ENCODE measurements at regions not wholly inside any gene's neighbourhood (a gene's known extent, or its start where the extent isn't known, plus 50 kb on each side); places are given as distances from the start of the nearest gene placed in this dataset.

GRCh38 chr1:98260839-98261238 lies 340.0 kb upstream of the DPYD start:
- H3K27me3 ChIP-seq: no peaks in the 10 kb centered on the region
- TF ChIP-seq, protein P1, sequence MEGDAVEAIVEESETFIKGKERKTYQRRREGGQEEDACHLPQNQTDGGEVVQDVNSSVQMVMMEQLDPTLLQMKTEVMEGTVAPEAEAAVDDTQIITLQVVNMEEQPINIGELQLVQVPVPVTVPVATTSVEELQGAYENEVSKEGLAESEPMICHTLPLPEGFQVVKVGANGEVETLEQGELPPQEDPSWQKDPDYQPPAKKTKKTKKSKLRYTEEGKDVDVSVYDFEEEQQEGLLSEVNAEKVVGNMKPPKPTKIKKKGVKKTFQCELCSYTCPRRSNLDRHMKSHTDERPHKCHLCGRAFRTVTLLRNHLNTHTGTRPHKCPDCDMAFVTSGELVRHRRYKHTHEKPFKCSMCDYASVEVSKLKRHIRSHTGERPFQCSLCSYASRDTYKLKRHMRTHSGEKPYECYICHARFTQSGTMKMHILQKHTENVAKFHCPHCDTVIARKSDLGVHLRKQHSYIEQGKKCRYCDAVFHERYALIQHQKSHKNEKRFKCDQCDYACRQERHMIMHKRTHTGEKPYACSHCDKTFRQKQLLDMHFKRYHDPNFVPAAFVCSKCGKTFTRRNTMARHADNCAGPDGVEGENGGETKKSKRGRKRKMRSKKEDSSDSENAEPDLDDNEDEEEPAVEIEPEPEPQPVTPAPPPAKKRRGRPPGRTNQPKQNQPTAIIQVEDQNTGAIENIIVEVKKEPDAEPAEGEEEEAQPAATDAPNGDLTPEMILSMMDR (IDR thresholded peaks at IDR 0.05): no peak
- TF ChIP-seq POLR2A (IDR thresholded peaks at IDR 0.05): no peak
- TF ChIP-seq POLR2AphosphoS5 (IDR thresholded peaks at IDR 0.05): no peak
- H3K27ac ChIP-seq: no peak overlapping the region
- intact Hi-C loops (cut with DNase I; ENCODE audit: low total_unique reads): no loop called here
- H3K4me3 ChIP-seq: no peak overlapping the region
- no peaks in the 10 kb centered on the region for H3K36me3 ChIP-seq
- no peak for DNase-seq (ENCODE audit: low spot score in 2 of 2)
- no peaks in the 10 kb centered on the region for H3K9me3 ChIP-seq
- no peaks in the 10 kb centered on the region for H3K4me1 ChIP-seq

- no peak overlapping the region for H3K27ac ChIP-seq
- H3K4me1 ChIP-seq: no peaks in the 10 kb centered on the region
- no peak for DNase-seq (ENCODE audit: low spot score in 2 of 2)
- no peak overlapping the region for H3K4me3 ChIP-seq
- TF ChIP-seq POLR2AphosphoS5 (IDR thresholded peaks at IDR 0.05): no peak
- no peak for TF ChIP-seq POLR2A (IDR thresholded peaks at IDR 0.05)
- TF ChIP-seq, protein P1 (IDR thresholded peaks at IDR 0.05): no peak
- no peaks in the 10 kb centered on the region for H3K9me3 ChIP-seq
- H3K36me3 ChIP-seq: no peaks in the 10 kb centered on the region
- H3K27me3 ChIP-seq: no peaks in the 10 kb centered on the region
- intact Hi-C loops (cut with DNase I; ENCODE audit: low total_unique reads): no loop called here
These were observed 339.6 kb upstream of the DPYD start for GRCh38 chr1:98260412-98260811.

DNA sequence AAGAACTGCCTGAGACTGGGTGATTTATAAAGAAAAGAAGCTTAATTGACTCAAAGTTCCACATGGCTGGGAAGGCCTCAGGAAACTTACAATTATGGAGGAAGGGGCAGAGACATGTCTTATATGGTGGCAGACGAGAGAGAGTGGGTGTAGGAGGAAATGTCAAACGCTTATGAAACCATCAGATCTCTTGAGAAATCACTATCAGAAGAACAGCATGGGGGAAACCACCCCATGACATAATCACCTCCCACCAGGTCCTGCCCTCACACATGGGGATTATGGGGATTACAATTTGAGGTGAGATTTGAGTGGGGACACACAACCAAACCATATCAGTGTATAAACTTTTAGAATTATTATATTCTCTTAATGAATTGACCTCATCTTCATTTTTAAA lies 335.9 kb upstream of the DPYD start:
- Histone ChIP-seq H3K9me3 (no peaks in the 10 kb centered on the region), H3K27ac (no peak overlapping the region), H3K4me1 (no peaks in the 10 kb centered on the region), H3K36me3 (no peaks in the 10 kb centered on the region), H3K27me3 (no peaks in the 10 kb centered on the region), H3K4me3 (no peak overlapping the region)
- TF ChIP-seq, protein P1 (IDR thresholded peaks at IDR 0.05): no peak
- TF ChIP-seq POLR2A (IDR thresholded peaks at IDR 0.05): no peak
- TF ChIP-seq POLR2AphosphoS5 (IDR thresholded peaks at IDR 0.05): no peak
- DNase-seq (ENCODE audit: low spot score in 2 of 2): no peak
- intact Hi-C loops (cut with DNase I; ENCODE audit: low total_unique reads): no loop called here

- H3K4me1 ChIP-seq: no peaks in the 10 kb centered on the region
- DNase-seq (ENCODE audit: low spot score in 2 of 2): no peak
- TF ChIP-seq POLR2AphosphoS5 (IDR thresholded peaks at IDR 0.05) (no peak), POLR2A (IDR thresholded peaks at IDR 0.05) (no peak)
- TF ChIP-seq, protein P1 (IDR thresholded peaks at IDR 0.05): no peak
- no peak overlapping the region for H3K4me3 ChIP-seq
- no peaks in the 10 kb centered on the region for H3K27me3 ChIP-seq
- no peaks in the 10 kb centered on the region for H3K36me3 ChIP-seq
- no peak overlapping the region for H3K27ac ChIP-seq
- peaks cover 0 to 6% of the 10 kb centered on the region in 2 donors for H3K9me3 ChIP-seq
- intact Hi-C loops (cut with DNase I; ENCODE audit: low total_unique reads): no loop called here
These were observed 332.3 kb upstream of the DPYD start for GRCh38 chr1:98253145-98253544.

GRCh38 chr1:98251497-98251896 lies 330.7 kb upstream of the DPYD start:
- Histone ChIP-seq H3K4me3 (no peak overlapping the region), H3K27ac (no peak overlapping the region), H3K9me3 (peaks cover under 1 to 6% of the 10 kb centered on the region in 2 donors), H3K36me3 (no peaks in the 10 kb centered on the region), H3K27me3 (no peaks in the 10 kb centered on the region), H3K4me1 (no peaks in the 10 kb centered on the region)
- no peak for TF ChIP-seq POLR2AphosphoS5 (IDR thresholded peaks at IDR 0.05)
- TF ChIP-seq POLR2A (IDR thresholded peaks at IDR 0.05): no peak
- TF ChIP-seq, protein P1 (IDR thresholded peaks at IDR 0.05): no peak
- DNase-seq (ENCODE audit: low spot score in 2 of 2): no peak
- intact Hi-C loops (cut with DNase I; ENCODE audit: low total_unique reads): no loop called here
